HepG2 (cell line): ENCODE measurements at regions not wholly inside any gene's neighbourhood (a gene's known extent, or its start where the extent isn't known, plus 50 kb on each side); places are given as distances from the start of the nearest gene placed in this dataset.

Experiments used
- ATAC-seq: fragments of 200-7000 bp; cut with Tn5 transposase; 3 replicates; pipeline ENCODE4 v1.9.1; 2020; ENCODE audit warnings: mild to moderate bottlenecking, moderate library complexity
- BruUV-seq: library from RNA; stranded (reverse); fragments of 400-500 nt; replicated peaks from 2 replicates; lab custom pipeline; 2021; lab: Mats Ljungman, UMichigan
- CTCF ChIA-PET: fragments of 300-600 bp; formaldehyde crosslinking; extraction: SDS; loops from one replicate; lab custom pipeline; 2021; ENCODE audit warnings: low total read pairs, inconsistent platforms, low intra/inter-chr PET ratio; lab: Yijun Ruan, JAX
- POLR2A ChIA-PET: fragments of 350-600 bp; sonication (Branson Sonifier 250); formaldehyde crosslinking; loops from one replicate; lab custom pipeline; 2020; ENCODE audit warnings: antibody characterized with exemption, inconsistent platforms; lab: Yijun Ruan, JAX
- DNase-seq: peaks from one replicate; pipeline ENCODE4 v3.0.0-alpha.2; 2015; ENCODE audit warnings: low spot score
- FAIRE-seq: peaks from 3 replicates; lab custom pipeline; 2011; peaks lifted over from hg19 to GRCh38; lab: Jason Lieb, UNC
- H2AFZ ChIP-seq: one replicate; pipeline ENCODE4 v1.6.1; 2011; ENCODE audit warnings: low read length, inconsistent platforms
- H3K27ac ChIP-seq: fragments of 300-600 bp; 3 replicates; pipeline ENCODE4 v1.8.0; 2011; ENCODE audit warnings: mixed run types, mild to moderate bottlenecking, mixed read lengths, low read length, inconsistent platforms; ENCODE audit not compliant: insufficient read depth; ENCODE audit errors: extremely low read length
- H3K27me3 ChIP-seq, 2 experiments: fragments of 200-600 bp in 1 of 2; 2 replicates in 1 of 2; 3 replicates in 1 of 2; pipeline versions ENCODE4 v1.6.0 to v1.8.0; 2011; ENCODE audit warnings: low read length in 2 of 2, mild to moderate bottlenecking in 2 of 2, moderate library complexity in 2 of 2, inconsistent platforms in 1 of 2; ENCODE audit not compliant: insufficient read depth in 2 of 2, control insufficient read depth in 1 of 2
- H3K36me3 ChIP-seq, 2 experiments: fragments of 200-600 bp in 1 of 2; replicated peaks in 1 of 2; 2 replicates in 1 of 2; 3 replicates in 1 of 2; pipeline versions ENCODE4 v1.5.1 to v1.8.0; 2011; ENCODE audit warnings: low read length in 2 of 2, inconsistent platforms in 1 of 2; ENCODE audit not compliant: insufficient read depth in 2 of 2, control insufficient read depth in 1 of 2
- H3K4me1 ChIP-seq: 2 replicates; pipeline ENCODE4 v1.5.1; 2012; ENCODE audit warnings: low read length, inconsistent platforms; ENCODE audit not compliant: insufficient read depth
- H3K4me2 ChIP-seq: 2 replicates; pipeline ENCODE4 v1.6.0; 2011; ENCODE audit warnings: low read depth, low read length, inconsistent platforms
- H3K4me3 ChIP-seq, 3 experiments: fragments of 200-600 bp in 1 of 3; sonication (generic), shearing (Covaris generic) in 1 of 3; replicated peaks in 1 of 3; 2 replicates each; pipeline ENCODE4 v1.5.1; 2011 to 2016; ENCODE audit warnings: low read length in 3 of 3, inconsistent platforms in 2 of 3, low read depth in 2 of 3, mild to moderate bottlenecking in 2 of 3, control low read depth in 1 of 3, mixed read lengths in 1 of 3; ENCODE audit not compliant: insufficient read depth in 1 of 3
- H3K79me2 ChIP-seq: one replicate; pipeline ENCODE4 v1.6.1; 2011; ENCODE audit warnings: low read length, inconsistent platforms; ENCODE audit not compliant: insufficient read depth
- H3K9ac ChIP-seq: 2 replicates; pipeline ENCODE4 v1.6.0; 2011; ENCODE audit warnings: mild to moderate bottlenecking, low read depth, low read length, inconsistent platforms; ENCODE audit not compliant: insufficient read depth
- H3K9me3 ChIP-seq: 2 replicates; pipeline ENCODE4 v1.5.1; 2012; ENCODE audit warnings: mild to moderate bottlenecking, low read length
- H4K20me1 ChIP-seq: 2 replicates; pipeline ENCODE4 v1.6.0; 2011; ENCODE audit warnings: inconsistent platforms, mild to moderate bottlenecking, low read length, moderate library complexity; ENCODE audit not compliant: insufficient read depth
- DNMT1 ChIP-seq: sonication (generic); formaldehyde crosslinking; IDR thresholded peaks from 2 replicates; pipeline ENCODE4 v1.5.1; 2020; ENCODE audit warnings: mild to moderate bottlenecking, missing genetic modification reagents
- GTF3A ChIP-seq: sonication (generic); formaldehyde crosslinking; conservative IDR thresholded peaks from 2 replicates; pipeline ENCODE4 v1.4.0; 2020; ENCODE audit warnings: mild to moderate bottlenecking, missing genetic modification reagents
- RARA ChIP-seq: IDR thresholded peaks from 2 replicates; pipeline ENCODE4 v1.6.1; 2016; ENCODE audit warnings: missing genetic modification reagents, missing compliant biosample characterization
- REPIN1 ChIP-seq: sonication (generic); formaldehyde crosslinking; IDR thresholded peaks from 2 replicates; pipeline ENCODE4 v1.8.0; 2022; ENCODE audit warnings: missing genetic modification reagents, low read depth, mild to moderate bottlenecking, borderline replicate concordance
- ZNF225 ChIP-seq: sonication (generic); formaldehyde crosslinking; IDR thresholded peaks from 2 replicates; pipeline ENCODE4 v1.4.0; 2020; ENCODE audit warnings: mild to moderate bottlenecking, missing genetic modification reagents
- ZNF556 ChIP-seq: sonication (generic); formaldehyde crosslinking; IDR thresholded peaks from 2 replicates; pipeline ENCODE4 v1.4.0; 2020; ENCODE audit warnings: mild to moderate bottlenecking, missing genetic modification reagents, borderline replicate concordance
- WGBS: methylation state at CpG from one replicate; pipeline ENCODE4 v1.1.6; 2017; ENCODE audit warnings: low lambda C conversion rate; 5-methylcytosine and 5-hydroxymethylcytosine counted together
- in situ Hi-C: cut with HindIII; loops from 2 replicates; pipeline ENCODE4 v1.10.0; 2017; ENCODE audit warnings: low pct_unique_long_range_greater_than_20kb; ENCODE audit not compliant: extremely low pct_ligation_motif_present
- intact Hi-C: fragments of 100-400 bp; cut with micrococcal nuclease; formaldehyde crosslinking; loops from one replicate; pipeline ENCODE4 v1.10.0; 2022; ENCODE audit not compliant: unreplicated experiment

GRCh38 chr2:188023035-188023434, 268.6 kb upstream of the GULP1 start:
- Histone ChIP-seq H3K27ac (no peak overlapping the region), H3K4me1 (no peaks in the 10 kb centered on the region), H3K27me3 (no peaks in the 10 kb centered on the region), H3K9me3 (no peaks in the 10 kb centered on the region), H3K9ac (no peak overlapping the region), H4K20me1 (no peaks in the 10 kb centered on the region), H3K79me2 (no peaks in the 10 kb centered on the region), H2AFZ (no peak overlapping the region), H3K4me2 (no peak overlapping the region), H3K4me3 (no peak overlapping the region), H3K36me3 (no peaks in the 10 kb centered on the region)
- BruUV-seq, result no TSS peak
- FAIRE-seq (no peak), ATAC-seq (no peak), DNase-seq (no peak)
- ChIA-PET CTCF (no interaction called here), POLR2A (no interaction called here)
- in situ Hi-C loops, result no loop called here
- 0% methylated on average over 1 of the region's 1 CpG for WGBS
- intact Hi-C loops, result no loop called here
- TF ChIP-seq REPIN1, result no peak
- no peak for TF ChIP-seq GTF3A (CRISPR knock-in tag)
- TF ChIP-seq, all 625 proteins: peak for 0

- H3K4me3 ChIP-seq, result no peak overlapping the region
- WGBS, result 0% methylated on average over 1 of the region's 1 CpG
- intact Hi-C loops (no loop called here), in situ Hi-C loops (no loop called here)
- H3K27ac ChIP-seq, result no peak overlapping the region
- H3K9me3 ChIP-seq, result no peaks in the 10 kb centered on the region
- H3K36me3 ChIP-seq, result no peaks in the 10 kb centered on the region
- POLR2A ChIA-PET, result no interaction called here
- H3K27me3 ChIP-seq, result no peaks in the 10 kb centered on the region
- TF ChIP-seq ZNF225 (no peak), ZNF556 (CRISPR knock-in tag) (no peak), RARA (CRISPR knock-in tag) (no peak), DNMT1 (CRISPR knock-in tag) (no peak)
- DNase-seq (no peak), ATAC-seq (no peak), FAIRE-seq (no peak)
- no peaks in the 10 kb centered on the region for H3K79me2 ChIP-seq
- BruUV-seq, result no TSS peak
- H3K9ac ChIP-seq, result no peak overlapping the region
- no peaks in the 10 kb centered on the region for H3K4me1 ChIP-seq
- H3K4me2 ChIP-seq, result no peak overlapping the region
- no peaks in the 10 kb centered on the region for H4K20me1 ChIP-seq
- CTCF ChIA-PET, result no interaction called here
- no peak overlapping the region for H2AFZ ChIP-seq
Observed at GRCh38 chr2:188024811-188025210, 266.9 kb upstream of the GULP1 start.
